NK-92 treated with Interleukin-12 subunit alpha and Interleukin-12 subunit beta, amount 100 ng/mL, for 24 hours (cell line): ENCODE measurements at regions not wholly inside any gene's neighbourhood (a gene's known extent, or its start where the extent isn't known, plus 50 kb on each side); places are given as distances from the start of the nearest gene placed in this dataset.
"Not testable (repeated sequence)": the region's sequence is repeated elsewhere in the genome, so short reads cannot be mapped to it uniquely, and the experiment has no call there.

Experiments
- DNase-seq: peaks from one replicate; lab custom pipeline; 2025; lab: John Stamatoyannopoulos, UW

DNA sequence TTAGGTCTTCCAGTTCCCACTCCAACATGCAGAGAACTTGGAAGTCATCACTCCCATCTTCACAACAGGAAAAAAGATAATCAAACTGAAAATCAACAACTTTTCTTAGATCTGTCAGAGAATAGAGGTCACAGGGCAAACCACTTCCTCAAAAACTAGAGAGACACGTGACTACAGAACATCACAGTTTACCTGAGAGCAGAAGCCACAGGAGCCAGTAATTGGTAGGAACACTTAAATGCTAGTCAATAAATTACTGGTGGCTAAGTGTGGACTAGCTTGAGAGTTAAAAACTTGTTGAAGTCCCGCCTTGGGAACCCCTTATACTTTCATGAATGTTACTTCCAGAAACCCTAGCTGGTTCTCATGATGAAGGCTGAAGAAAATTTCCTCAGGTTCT is 81.1 kb downstream of the THSD1 start:
- DNase-seq: not testable (repeated sequence)

DNA sequence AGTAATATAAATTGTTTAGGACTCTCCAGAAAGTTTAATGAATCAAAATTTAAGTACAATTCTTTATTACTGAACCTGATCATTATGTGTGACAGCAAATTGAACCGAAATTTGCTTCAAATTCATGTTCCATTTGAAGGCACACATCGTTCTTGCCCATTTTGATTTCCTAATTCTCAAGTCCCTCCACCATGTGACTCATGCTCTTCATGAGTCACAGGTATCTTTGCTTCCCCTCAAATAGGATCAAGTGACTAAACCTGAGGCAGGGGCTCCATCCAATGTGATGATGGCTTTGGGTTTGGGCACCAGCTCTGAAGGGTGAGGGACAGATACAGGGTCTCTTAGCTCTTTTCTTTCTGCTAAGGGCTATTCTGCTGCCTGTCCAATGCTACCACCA is 86.1 kb downstream of the THSD1 start:
- DNase-seq: no peak

DNA sequence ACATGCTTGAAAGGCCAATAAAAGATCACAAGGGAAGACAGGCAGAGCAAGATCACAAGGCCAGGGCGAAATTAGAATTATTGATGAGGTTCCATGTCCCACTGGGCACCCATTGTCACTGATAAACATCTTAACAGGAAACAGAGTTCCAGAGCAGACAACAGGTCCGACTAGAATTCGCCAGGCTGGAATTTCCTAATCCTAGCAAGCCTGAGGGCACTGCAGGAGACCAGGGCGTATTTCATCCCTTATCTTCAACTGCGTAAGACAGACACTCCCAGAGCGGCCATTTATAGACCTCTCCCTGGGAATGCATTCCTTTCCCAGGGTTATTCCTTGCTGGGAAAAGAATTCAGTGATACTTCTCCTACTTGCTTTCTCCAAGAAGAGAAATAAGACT is 96.1 kb downstream of the THSD1 start:
- not testable (repeated sequence) for DNase-seq

DNA sequence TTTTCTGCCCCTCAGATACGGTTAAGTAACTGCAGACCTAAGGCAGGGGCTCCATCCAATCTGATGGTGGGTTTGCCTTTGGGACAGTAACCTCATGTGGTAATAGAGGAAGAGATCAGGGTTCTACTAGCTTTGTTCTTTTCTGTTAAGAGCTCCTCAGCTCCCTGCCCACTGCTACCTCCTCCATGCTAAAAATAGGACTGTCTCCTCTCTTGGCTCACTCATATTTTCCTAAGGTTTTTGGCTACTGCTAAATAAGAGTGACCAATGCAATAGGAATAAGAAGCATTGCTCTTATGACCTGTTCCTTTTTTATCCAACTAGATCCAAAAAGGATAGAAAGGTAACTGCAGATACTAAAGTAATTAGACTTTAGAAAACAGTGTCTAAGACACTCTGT is 99.6 kb downstream of the THSD1 start:
- not testable (repeated sequence) for DNase-seq

DNA sequence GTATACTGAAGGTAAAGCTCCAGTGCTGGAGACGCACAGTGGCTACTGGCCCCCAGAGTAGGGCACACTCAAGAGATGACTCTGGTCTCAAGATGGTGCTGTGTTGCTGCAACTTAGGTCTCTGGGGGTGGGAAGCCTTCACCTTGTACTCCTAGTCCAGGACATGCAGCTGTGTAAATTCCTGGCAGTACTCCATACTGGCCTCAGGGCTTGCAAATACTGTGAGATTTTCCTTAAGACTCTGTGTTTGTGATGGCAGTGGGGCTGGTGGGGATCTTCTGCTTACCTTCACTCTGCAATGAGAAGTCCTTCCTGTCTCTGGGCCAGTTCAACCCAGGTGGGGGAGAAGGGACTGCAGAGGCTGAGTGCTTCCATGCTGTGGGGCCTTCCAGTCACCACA is 102.9 kb downstream of the THSD1 start:
- not testable (repeated sequence) for DNase-seq

DNA sequence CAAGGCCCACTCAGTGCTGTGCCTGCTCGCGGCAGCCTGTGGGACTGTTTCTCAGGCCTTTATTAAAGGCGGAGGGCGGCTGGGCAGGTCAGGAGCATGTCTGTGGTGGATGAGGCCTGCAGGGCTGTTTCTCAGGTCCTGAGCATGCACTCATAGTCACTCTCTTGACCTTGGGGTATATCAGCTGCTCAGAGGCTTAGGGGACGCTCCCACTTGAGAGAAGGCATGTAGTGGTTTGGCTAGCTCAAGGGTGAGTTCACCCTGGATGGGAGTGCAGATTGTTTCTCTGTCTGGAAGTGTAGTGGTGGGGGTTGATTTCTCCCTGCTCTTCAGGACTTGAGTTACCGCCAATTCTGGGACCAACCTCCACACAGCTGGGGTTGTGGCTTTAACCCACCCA is 103.3 kb downstream of the THSD1 start:
- DNase-seq: not testable (repeated sequence)

DNA sequence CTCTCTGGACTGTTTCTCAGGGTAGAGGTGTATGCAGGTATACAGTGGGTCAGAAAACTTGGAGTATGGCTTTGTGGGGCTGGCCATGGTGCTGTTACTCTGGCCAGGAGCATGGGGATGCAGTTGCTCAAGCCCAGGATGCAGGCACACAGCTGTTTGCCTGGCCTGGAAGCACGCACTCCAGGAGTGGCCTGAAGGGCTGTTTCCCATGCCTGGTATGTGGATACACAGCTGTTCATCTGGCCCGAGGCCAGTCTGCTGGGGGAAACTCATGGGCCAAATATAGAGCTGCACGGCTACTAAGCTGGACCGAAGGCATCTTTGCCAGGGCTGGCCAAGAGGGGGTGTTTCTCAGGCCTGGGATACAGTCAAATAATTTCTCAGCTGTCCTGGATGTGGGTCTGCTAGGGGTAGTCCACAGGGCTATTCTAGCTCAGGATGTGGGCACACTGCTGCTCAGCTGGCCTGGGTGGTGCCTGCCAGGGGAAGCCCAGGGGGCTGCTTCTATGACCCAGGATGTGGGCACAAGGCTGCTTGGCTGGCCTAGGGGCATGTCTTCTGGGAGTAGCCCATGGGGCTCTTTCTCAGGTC is 104.1 kb downstream of the THSD1 start:
- DNase-seq: not testable (repeated sequence)

DNA sequence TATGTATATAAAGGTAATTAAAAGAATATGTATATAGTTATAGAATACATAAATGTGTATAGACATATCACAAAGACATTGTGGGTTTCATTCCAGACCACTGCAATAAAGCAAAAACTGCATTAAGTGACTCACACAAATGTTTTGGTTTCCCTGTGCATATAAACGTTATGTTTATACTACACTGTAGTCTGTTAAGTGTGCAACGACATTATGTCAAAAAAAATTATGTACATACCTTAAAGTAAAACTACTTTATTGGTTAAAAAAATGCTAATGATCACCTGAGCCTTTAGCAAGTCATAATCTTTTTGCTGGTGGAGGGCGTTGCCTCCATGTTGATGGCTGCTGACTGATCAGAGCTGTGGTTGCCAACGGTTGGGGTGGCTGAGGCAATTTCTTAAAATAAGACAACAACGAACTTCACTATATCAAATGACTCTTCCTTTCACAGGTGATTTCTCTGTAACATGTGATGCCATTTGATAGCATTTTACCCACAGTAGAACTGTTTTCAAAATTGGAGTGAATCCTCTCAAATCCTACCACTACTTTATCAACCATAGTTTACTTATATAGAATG is 107.8 kb downstream of the THSD1 start:
- not testable (repeated sequence) for DNase-seq

DNA sequence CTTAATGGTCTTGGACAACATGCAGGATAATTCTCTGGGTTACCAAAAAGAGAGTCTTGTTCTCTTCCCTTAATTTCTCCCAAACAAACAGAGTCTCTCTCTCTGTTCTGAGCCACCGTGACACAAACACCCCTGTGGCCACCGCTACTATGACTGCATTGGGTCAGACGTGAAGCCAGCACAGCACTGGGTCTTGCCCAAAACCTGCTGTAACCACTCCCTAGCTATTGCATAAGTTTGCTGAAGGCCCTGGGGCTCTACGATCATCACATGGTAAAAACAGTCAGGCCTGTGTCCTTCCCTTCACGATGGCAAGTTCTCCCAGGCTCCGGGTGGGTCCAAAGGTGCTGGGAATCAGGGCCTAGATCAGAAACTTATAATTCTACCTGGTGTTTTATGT is 117.1 kb downstream of the THSD1 start:
- DNase-seq: not testable (repeated sequence)

DNA sequence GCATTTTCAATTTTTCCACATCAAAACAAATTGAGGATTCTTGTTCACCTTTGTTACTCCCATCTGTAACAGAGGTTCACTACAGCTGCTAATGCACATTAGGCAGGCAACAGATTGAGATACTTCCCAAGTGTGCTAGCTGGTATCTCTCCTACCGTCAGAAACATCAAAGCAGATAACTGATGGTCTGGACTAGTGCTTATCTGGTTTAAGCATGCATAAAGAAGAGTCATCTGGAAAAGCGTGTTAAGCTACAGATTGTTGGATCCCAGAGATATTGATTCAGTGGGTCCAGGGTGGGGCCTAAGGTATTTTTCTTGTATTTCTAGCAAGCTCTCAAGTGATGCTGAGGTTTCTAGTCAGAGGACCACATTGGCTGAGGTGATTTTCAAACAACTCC is 122.0 kb upstream of the NEK3 start:
- DNase-seq: not testable (repeated sequence)

DNA sequence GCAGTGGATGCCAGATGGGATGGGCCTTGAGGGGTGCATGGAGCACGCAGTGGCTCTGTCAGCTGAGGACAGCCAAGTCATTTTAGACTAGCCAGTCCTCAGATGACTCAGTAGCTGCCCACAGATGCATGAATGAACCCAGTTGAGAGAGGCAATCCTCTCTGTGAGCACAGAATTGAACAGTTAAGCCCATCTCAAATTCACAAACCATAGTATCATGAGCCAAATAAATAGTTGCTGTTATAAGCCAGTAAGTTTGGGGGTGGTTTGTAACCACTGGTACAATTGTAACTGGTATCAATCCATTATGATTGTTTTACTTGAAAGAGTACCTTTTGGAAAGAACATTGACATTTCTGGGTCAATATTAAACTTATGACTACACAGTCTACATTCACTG is 120.0 kb upstream of the NEK3 start:
- DNase-seq: not testable (repeated sequence)

DNA sequence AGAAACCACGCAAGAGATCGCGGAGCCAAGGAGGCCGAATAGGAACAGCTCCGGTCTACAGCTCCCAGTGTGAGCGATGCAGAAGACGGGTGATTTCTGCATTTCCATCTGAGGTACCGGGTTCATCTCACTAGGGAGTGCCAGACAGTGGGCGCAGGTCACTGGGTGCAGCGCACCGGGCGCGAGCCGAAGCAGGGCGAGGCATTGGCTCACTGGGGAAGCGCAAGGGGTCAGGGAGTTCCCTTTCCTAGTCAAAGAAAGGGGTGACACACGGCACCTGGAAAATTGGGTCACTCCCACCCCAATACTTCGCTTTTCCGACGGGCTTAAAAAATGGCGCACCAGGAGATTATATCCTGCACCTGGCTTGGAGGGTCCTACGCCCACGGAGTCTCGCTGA is 94.9 kb upstream of the NEK3 start:
- DNase-seq: not testable (repeated sequence)

DNA sequence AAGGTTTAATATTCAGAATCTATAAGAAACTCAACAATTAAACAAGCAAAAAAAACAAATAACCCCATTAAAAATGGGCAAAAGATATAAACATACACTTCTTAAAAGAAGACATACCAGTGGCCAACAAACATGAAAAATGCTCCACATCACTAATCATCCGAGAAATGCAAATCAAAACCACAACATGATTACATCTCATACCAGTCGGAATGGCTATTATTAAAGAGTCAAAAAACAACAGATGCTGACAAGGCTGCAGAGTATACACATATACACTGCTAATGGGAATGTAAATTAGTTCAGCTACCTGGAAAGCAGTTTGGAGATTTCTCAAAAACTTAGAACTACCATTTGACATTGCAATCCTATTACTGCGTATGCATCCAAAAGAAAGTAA is 81.4 kb upstream of the NEK3 start:
- DNase-seq: not testable (repeated sequence)

DNA sequence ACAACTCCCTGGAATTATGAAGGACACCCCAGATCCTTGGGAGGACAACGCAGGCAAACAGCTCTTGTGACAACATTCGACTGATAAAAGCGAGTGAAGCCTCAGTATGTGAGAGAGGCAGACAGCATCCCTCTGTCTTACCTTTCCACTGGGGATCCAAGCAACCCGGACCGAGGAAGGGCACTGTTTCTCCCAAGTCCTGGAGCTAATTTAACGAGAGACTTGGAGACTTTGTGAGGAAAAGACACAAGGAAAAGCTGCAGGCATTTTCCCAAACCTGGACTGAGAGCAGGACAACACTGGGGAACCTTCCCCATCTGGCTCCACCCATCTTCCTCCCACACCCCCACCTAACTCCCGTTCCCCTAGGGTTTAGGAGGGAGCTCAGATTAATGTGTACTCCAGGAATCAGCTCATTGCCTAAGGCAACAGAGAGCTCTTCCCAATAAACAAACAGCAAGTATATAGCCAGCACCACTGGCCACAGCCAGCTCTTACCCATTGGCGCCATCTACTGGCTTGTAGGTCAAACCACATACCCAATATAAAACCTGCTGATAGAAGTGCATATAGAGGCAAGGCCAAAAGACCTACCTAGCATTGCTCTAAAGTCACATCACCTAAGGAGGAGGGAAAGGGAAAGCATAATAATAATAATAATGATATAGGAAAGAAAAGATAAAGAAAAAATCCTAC is 76.7 kb upstream of the NEK3 start:
- peak; percentile 8 for DNase-seq

DNA sequence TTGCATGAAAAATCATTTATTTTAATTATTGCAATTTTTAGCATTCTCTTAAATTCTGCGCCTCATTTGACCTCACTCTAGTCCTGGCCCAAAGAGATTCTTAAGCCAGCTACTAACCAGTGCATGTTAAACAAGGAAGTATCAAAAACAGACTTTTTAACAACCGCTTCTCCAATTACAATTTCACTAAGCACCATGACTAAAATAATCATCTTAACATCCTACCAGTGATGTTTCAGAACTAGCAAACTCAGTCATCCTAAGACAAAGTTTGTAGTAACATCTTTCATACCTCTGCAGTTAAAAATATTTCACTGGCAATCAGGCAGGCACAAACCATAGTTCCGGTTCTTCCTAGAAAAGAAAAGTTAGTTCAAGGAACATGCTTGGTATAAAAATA is 75.5 kb upstream of the NEK3 start:
- not testable (repeated sequence) for DNase-seq

DNA sequence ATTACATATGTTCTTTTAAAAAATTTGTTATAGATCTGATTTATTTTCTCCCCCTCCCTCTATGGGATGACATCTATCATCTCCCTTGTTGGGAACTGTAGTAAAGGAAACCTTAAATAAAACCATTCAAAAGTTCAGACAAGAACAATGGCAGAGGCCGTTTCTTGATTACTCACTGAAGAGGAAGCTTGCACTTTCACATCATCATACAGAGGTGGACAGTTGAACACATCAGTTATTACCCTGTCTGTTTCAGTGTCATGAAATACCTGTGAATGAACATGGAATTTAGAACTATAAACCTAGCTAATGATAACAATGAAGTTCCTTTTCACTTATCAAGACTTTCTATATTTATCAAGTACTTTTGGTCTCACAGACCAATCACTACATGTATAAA is 63.7 kb upstream of the NEK3 start:
- DNase-seq: not testable (repeated sequence)

DNA sequence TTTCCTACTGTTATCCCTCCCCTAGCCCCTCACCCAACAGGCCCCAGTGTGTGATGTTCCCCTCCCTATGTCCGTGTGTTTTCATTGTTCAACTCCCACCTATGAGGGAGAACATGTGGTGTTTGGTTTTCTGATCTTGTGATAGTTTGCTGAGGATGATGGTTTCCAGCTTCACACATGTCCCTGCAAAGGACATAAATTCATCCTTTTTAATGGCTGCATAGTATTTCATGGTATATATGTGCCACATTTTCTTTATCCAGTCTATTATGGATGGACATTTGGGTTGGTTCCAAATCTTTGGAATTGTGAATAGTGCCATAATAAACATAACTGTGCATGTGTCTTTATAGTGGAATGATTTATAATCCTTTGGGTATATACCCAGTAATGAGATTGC is 54.5 kb upstream of the NEK3 start:
- DNase-seq: not testable (repeated sequence)

DNA sequence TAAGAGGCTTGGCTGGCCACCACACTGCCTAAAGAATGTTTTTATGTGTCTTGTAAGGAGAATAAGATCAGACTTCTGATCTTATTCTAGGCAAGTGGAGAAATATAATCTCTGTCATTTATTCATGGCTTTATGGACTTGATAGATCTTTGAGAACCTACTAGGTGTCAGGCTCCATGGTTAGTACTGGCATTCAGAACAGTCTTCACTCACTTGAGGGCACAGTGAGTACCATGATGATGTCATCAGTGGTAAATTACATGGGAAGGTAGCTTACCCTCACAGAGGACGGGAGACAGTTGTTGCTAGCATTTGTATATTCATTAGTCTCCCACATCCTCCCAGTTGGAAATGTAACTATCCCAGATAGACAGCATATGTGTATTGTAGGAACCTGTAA is 53.5 kb upstream of the NEK3 start:
- not testable (repeated sequence) for DNase-seq

DNA sequence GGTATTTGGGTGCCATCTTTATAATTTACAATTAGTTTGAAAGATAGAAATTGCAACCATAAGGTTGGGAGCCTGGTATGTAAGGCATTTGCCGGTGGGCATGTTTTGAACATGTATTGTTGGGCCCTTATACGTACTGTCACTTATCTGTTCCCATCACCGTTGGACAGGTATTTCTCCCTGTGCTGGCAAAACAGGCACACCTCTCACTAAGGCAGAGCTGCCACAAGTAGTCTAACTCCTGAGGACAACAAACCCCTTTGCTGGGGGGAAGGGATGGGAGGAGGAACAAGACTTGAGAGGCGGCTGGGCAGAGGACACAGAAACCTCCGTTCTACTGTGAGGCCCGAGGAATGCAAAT is 52.0 kb upstream of the NEK3 start:
- not testable (repeated sequence) for DNase-seq

DNA sequence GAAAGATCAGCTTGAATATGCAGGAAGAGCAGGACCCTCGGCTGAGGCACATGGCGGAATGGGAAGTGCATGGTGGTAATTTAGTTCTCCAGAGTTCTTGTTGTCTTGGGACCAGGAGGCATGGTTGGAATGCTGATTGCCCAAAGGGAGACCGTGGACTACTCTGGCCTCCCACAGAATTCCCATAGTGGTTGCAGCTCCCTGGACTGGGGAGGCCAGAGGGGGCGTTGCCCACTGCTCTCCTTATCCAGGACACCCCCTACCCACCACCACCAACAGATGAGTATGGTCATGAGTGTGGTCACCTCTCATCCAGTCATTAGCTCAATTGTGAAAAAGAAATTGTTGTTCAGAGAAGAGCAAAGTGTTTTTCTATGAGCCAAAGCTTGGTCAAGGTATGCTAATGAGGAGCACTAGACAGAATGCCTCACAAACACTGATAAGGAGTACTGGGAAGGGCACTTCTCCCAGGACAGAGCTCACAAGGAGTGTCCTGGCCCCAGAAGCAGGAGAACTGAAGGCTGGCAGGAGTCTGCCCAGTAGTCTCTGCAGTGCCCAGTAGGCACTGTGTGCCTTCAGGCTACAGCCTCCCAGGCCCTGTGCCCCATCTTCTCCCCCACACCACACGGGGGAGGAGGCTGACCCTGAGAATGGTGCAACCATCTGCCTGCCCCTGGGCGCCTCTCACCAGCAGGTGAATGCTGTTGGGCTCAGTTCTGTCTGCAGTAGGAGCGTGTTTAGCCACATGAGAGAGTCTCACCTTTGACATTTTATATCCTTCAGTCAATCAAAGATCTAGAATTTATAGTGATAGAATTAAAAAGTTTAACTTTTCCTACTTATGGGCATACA is 51.4 kb upstream of the NEK3 start:
- not testable (repeated sequence) for DNase-seq
